ENCODE measurements at regions not wholly inside any gene's neighbourhood (a gene's known extent, or its start where the extent isn't known, plus 50 kb on each side); places are given as distances from the start of the nearest gene placed in this dataset.

DNA sequence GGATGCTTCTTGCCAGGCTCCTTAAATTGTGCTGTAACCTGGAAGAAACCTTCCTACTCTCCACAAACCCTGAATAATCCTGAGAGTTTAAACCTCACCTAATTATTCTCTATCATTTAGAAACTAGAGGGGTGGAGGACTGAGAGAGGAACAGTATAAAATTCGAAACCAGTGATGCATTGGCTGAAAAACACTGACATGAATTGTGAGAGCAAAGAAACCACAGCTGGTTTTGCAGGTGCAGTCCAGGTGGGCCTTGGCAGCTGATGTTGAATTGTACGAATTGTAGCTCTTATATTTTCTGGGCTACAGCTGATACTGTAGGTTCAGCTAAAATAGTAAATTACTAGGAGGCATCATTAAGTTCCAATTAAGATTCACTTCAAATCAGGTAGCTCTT, 227.0 kb upstream of the SLITRK5 start:
- DNase-seq (ENCODE audit: extremely low spot score, unreplicated experiment), result no peak
- Mint-ChIP-seq H3K27ac (no peak overlapping the region), H3K9me3 (no peaks in the 10 kb centered on the region), H3K36me3 (no peaks in the 10 kb centered on the region), H3K4me3 (no peak overlapping the region), H3K27me3 (no peaks in the 10 kb centered on the region), H3K4me1 (ENCODE audit: unreplicated experiment) (no peaks in the 10 kb centered on the region)
- TF ChIP-seq, protein P1, sequence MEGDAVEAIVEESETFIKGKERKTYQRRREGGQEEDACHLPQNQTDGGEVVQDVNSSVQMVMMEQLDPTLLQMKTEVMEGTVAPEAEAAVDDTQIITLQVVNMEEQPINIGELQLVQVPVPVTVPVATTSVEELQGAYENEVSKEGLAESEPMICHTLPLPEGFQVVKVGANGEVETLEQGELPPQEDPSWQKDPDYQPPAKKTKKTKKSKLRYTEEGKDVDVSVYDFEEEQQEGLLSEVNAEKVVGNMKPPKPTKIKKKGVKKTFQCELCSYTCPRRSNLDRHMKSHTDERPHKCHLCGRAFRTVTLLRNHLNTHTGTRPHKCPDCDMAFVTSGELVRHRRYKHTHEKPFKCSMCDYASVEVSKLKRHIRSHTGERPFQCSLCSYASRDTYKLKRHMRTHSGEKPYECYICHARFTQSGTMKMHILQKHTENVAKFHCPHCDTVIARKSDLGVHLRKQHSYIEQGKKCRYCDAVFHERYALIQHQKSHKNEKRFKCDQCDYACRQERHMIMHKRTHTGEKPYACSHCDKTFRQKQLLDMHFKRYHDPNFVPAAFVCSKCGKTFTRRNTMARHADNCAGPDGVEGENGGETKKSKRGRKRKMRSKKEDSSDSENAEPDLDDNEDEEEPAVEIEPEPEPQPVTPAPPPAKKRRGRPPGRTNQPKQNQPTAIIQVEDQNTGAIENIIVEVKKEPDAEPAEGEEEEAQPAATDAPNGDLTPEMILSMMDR (conservative IDR thresholded peaks at IDR 0.05), result no peak

DNA sequence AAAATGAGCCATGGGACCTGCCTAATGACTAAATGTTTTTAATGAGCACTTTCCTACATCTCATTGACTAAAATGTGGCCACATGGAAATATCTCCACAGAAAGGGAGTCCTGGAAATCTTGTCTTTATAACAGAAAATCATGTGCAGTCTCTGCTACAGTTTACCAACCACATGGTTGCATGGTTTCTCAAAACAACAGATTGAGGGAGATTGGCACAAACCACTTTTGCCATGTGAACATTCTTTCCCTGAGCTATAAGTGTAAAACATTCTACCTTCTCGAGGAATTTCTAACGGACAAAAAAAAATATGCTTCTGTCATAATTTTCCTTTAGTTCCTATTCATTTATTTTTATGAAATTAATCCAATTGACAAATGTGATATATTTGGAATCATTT, 218.9 kb upstream of the SLITRK5 start:
- no peaks in the 10 kb centered on the region for H3K36me3 Mint-ChIP-seq
- TF ChIP-seq, protein P1 (conservative IDR thresholded peaks at IDR 0.05), result no peak
- H3K4me1 Mint-ChIP-seq (ENCODE audit: unreplicated experiment), result no peaks in the 10 kb centered on the region
- no peaks in the 10 kb centered on the region for H3K27me3 Mint-ChIP-seq
- H3K27ac Mint-ChIP-seq, result no peak overlapping the region
- no peak overlapping the region for H3K4me3 Mint-ChIP-seq
- H3K9me3 Mint-ChIP-seq, result no peaks in the 10 kb centered on the region
- no peak for DNase-seq (ENCODE audit: extremely low spot score, unreplicated experiment)

DNA sequence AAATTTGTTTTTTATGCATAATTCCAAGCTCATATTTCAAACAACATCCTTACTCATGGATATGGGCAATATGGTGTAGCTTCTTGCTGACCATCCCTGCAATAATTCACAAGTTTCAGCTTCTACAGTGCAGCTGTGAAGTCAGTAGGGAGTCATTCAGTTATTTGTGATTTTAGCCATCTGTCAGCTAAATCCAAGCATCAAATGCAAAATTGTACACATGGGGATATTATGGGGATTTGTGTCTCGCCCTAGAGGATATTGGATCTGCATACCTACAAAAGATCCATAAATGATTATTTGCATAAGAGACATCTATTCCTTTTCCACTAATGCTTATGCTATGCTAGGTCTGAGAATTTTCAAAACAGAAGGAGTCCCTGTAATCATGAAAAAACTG, 217.9 kb upstream of the SLITRK5 start:
- TF ChIP-seq, protein P1 (conservative IDR thresholded peaks at IDR 0.05), result no peak
- no peak overlapping the region for H3K4me3 Mint-ChIP-seq
- DNase-seq (ENCODE audit: extremely low spot score, unreplicated experiment), result no peak
- H3K4me1 Mint-ChIP-seq (ENCODE audit: unreplicated experiment), result no peaks in the 10 kb centered on the region
- H3K27me3 Mint-ChIP-seq, result no peaks in the 10 kb centered on the region
- H3K9me3 Mint-ChIP-seq, result no peaks in the 10 kb centered on the region
- H3K27ac Mint-ChIP-seq, result no peak overlapping the region
- H3K36me3 Mint-ChIP-seq, result no peaks in the 10 kb centered on the region

DNA sequence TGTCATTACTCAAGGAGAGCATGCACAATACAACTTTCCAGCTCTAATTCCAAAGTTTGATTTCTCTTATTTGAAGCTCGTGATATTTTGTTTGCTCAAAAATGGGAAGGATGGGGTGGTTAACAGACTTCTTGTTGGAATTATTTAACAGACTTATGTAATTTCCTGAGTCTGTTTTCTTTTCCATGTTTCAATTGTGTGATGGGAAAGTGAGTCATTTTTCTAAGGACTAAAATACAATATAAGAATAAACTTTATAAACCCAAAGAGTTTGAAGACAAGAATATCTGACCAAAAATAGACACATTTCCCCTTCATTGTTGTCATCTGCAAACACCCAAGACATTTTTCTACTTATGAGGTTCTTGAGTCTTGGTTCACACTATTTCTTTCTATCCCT, 211.8 kb upstream of the SLITRK5 start:
- no peaks in the 10 kb centered on the region for H3K4me1 Mint-ChIP-seq (ENCODE audit: unreplicated experiment)
- no peak overlapping the region for H3K4me3 Mint-ChIP-seq

DNA sequence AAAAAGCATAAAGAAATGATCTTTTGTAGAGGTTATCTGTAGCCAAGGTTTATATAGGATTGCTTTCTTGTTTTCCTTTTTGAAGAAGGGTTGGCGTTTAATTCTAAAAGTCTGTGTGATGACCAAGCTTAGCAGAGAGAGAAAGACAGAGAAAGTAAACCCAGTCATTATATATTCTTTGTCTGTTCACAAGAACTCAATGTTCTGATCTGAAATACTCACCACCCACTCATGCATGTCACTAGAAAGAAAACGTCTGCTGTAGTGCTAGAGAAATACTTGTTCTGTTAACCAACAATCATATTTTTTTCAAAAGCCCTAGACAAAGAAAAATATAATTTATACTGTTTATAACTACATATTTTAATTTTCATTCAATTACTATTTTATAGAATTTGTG, 173.7 kb upstream of the SLITRK5 start:
- Mint-ChIP-seq H3K27me3 (no peaks in the 10 kb centered on the region), H3K36me3 (no peaks in the 10 kb centered on the region), H3K4me3 (no peak overlapping the region), H3K4me1 (ENCODE audit: unreplicated experiment) (no peaks in the 10 kb centered on the region), H3K27ac (no peak overlapping the region), H3K9me3 (no peaks in the 10 kb centered on the region)
- DNase-seq (ENCODE audit: extremely low spot score, unreplicated experiment), result no peak
- TF ChIP-seq, protein P1 (conservative IDR thresholded peaks at IDR 0.05), result no peak

More for the DNA sequence above, 211.8 kb upstream of the SLITRK5 start:
- no peaks in the 10 kb centered on the region for H3K27me3 Mint-ChIP-seq
- H3K36me3 Mint-ChIP-seq, result no peaks in the 10 kb centered on the region
- TF ChIP-seq, protein P1 (conservative IDR thresholded peaks at IDR 0.05), result no peak
- no peak for DNase-seq (ENCODE audit: extremely low spot score, unreplicated experiment)
- H3K9me3 Mint-ChIP-seq, result no peaks in the 10 kb centered on the region
- no peak overlapping the region for H3K27ac Mint-ChIP-seq

DNA sequence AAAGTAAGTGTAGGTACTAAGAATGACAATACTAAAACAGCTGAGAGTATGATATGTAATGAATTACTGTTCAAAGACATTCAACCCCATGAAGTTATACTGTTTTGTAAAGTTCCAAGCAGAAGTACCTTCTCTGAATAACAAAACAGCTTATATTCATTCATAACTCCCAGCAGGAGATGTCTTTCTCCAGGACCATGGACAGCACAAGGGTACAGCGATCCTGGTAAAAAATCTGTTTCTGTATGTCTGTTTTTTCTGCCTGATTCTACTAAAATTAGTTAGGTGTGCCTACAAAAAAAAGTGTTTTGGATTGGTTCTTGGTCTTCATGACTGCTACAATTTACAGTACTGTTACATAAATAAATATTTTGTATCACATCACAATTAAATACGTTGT, 172.5 kb upstream of the SLITRK5 start:
- TF ChIP-seq, protein P1 (conservative IDR thresholded peaks at IDR 0.05), result no peak
- H3K36me3 Mint-ChIP-seq, result no peaks in the 10 kb centered on the region
- no peaks in the 10 kb centered on the region for H3K27me3 Mint-ChIP-seq
- no peaks in the 10 kb centered on the region for H3K9me3 Mint-ChIP-seq
- no peak overlapping the region for H3K27ac Mint-ChIP-seq
- no peak for DNase-seq (ENCODE audit: extremely low spot score, unreplicated experiment)
- H3K4me3 Mint-ChIP-seq, result no peak overlapping the region
- no peaks in the 10 kb centered on the region for H3K4me1 Mint-ChIP-seq (ENCODE audit: unreplicated experiment)

Measured in type B pancreatic cell (in vitro differentiated cells).